Left lung (tissue), 4 donors: ENCODE measurements at regions not wholly inside any gene's neighbourhood (a gene's known extent, or its start where the extent isn't known, plus 50 kb on each side); places are given as distances from the start of the nearest gene placed in this dataset.

Experiments used
- ATAC-seq: fragments of 200-7000 bp; cut with Tn5 transposase; one replicate; pipeline ENCODE4 v1.9.1; 2020; ENCODE audit warnings: moderate library complexity
- DNase-seq, 4 donors: peaks; one replicate each; pipeline ENCODE4 v3.0.0-alpha.2; 2013 to 2020
- H3K27ac ChIP-seq, 2 donors: fragments of 200-600 bp; sonication (generic) in 1 of 2; one replicate each; pipeline versions ENCODE4 v1.5.0 to v1.8.0; 2020 to 2021
- H3K27me3 ChIP-seq, 2 donors: fragments of 200-600 bp; sonication (generic) in 1 of 2; one replicate each; pipeline versions ENCODE4 v1.5.0 to v1.8.0; 2020 to 2021
- H3K36me3 ChIP-seq, 2 donors: fragments of 200-600 bp; sonication (generic) in 1 of 2; one replicate each; pipeline versions ENCODE4 v1.5.0 to v1.8.0; 2020 to 2021
- H3K4me1 ChIP-seq, 2 donors: fragments of 200-600 bp; one replicate each; pipeline ENCODE4 v1.8.0; 2021
- H3K4me3 ChIP-seq, 2 donors: fragments of 200-600 bp; sonication (generic) in 1 of 2; one replicate each; pipeline versions ENCODE4 v1.5.0 to v1.8.0; 2020 to 2021; ENCODE audit warnings: mild to moderate bottlenecking in 1 of 2
- H3K9me3 ChIP-seq, 2 donors: fragments of 200-600 bp; sonication (generic) in 1 of 2; one replicate each; pipeline versions ENCODE4 v1.5.0 to v1.8.0; 2020 to 2021
- intact Hi-C, 2 donors: fragments of 100-400 bp; cut with DNase I; formaldehyde crosslinking; loops; one replicate each; pipeline versions ENCODE4 v1.11.2 to v1.14.2; 2022
- TF ChIP-seq, protein P1 (sequence below), 2 donors: fragments of 200-600 bp; sonication (generic) in 1 of 2; IDR thresholded peaks; one replicate each; pipeline versions ENCODE4 v1.5.0 to v1.8.0; 2021; ENCODE audit warnings: antibody characterized with exemption in 2 of 2
- donor health status: DM: no; HTN: yes; CAD: no.
- donor health status: DM: no; HTN: no; CAD: no.

DNA sequence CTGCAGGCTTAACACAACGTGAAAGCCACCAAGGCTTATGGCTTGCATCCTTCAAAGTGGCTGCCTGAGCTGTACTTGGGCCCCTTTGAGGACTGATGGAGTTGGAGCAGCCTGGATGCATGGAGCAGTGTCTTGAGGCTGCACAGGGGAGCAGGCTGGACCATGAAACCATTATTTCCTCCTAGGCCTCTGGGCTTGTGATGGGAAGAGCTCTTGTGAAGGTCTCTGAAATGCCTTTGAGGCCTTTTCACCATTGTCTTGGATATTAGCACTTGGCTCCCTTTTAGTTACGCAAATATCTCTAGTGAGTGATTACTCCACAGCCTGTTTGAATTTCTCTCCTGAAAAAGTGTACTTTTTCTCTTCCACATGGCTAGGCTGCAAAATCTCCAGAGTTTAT, 201.2 kb upstream of the NPY start:
- DNase-seq = no peak
- ATAC-seq = no peak
- Histone ChIP-seq H3K9me3 (peaks cover 0 to 14% of the 10 kb centered on the region in 2 donors), H3K4me1 (no peaks in the 10 kb centered on the region), H3K4me3 (no peak overlapping the region), H3K27ac (no peak overlapping the region), H3K27me3 (no peaks in the 10 kb centered on the region), H3K36me3 (no peaks in the 10 kb centered on the region)
- intact Hi-C loops = no loop called here
- TF ChIP-seq, protein P1, sequence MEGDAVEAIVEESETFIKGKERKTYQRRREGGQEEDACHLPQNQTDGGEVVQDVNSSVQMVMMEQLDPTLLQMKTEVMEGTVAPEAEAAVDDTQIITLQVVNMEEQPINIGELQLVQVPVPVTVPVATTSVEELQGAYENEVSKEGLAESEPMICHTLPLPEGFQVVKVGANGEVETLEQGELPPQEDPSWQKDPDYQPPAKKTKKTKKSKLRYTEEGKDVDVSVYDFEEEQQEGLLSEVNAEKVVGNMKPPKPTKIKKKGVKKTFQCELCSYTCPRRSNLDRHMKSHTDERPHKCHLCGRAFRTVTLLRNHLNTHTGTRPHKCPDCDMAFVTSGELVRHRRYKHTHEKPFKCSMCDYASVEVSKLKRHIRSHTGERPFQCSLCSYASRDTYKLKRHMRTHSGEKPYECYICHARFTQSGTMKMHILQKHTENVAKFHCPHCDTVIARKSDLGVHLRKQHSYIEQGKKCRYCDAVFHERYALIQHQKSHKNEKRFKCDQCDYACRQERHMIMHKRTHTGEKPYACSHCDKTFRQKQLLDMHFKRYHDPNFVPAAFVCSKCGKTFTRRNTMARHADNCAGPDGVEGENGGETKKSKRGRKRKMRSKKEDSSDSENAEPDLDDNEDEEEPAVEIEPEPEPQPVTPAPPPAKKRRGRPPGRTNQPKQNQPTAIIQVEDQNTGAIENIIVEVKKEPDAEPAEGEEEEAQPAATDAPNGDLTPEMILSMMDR (IDR thresholded peaks at IDR 0.05) = no peak

DNA sequence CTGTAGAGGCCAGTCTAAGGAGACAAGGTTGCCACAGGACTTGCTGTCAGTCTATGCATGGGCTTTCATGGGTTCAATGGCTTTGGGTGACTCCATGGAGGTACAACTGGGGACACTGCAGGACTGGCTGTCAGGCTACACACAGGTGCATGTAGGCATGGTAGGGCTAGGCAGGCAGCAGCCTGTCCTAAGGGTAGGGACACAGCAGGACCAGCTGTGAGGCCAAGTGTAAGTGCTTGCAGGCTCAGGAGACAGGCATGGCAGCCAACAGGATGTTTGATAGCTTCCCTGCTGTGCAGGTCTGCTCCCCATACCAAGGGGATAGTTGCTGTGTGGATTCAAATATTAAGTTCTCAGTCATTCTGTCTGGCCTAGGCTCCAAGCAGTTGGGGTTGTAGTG, 181.0 kb upstream of the NPY start:
- intact Hi-C loops = no loop called here
- DNase-seq = no peak
- Histone ChIP-seq H3K4me1 (no peaks in the 10 kb centered on the region), H3K27me3 (no peaks in the 10 kb centered on the region), H3K27ac (no peak overlapping the region), H3K9me3 (peaks cover 0 to 27% of the 10 kb centered on the region in 2 donors), H3K36me3 (no peaks in the 10 kb centered on the region), H3K4me3 (no peak overlapping the region)
- TF ChIP-seq, protein P1 (IDR thresholded peaks at IDR 0.05) = no peak
- ATAC-seq = no peak

DNA sequence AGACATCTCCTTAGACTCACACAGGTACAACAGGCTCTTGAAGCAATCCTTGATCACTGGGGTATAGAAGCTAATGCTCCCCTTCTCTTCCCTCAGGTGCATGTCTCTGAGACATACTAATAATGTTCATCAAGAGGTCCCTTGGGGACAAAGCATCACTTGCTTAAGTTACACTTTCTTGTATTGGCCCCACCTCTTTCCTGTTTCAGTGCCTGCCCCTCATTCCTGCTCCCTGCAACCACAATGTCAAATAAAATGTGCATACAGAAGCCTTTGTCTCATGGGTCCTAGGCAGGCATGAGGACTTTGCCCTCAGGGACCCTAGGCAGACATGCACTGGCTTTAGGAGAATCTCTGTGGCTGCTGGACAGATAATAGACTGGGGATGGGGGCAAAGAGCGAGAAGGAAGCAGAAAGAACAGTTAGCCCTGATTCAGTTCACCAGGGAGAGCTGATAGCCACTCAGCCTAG, 175.0 kb upstream of the NPY start:
- H3K27me3 ChIP-seq = no peaks in the 10 kb centered on the region
- intact Hi-C loops = no loop called here
- no peaks in the 10 kb centered on the region for H3K4me1 ChIP-seq
- no peaks in the 10 kb centered on the region for H3K36me3 ChIP-seq
- TF ChIP-seq, protein P1 (IDR thresholded peaks at IDR 0.05) = no peak
- DNase-seq (no peak), ATAC-seq (no peak)
- H3K4me3 ChIP-seq = no peak overlapping the region
- no peak overlapping the region for H3K27ac ChIP-seq
- no peaks in the 10 kb centered on the region for H3K9me3 ChIP-seq

DNA sequence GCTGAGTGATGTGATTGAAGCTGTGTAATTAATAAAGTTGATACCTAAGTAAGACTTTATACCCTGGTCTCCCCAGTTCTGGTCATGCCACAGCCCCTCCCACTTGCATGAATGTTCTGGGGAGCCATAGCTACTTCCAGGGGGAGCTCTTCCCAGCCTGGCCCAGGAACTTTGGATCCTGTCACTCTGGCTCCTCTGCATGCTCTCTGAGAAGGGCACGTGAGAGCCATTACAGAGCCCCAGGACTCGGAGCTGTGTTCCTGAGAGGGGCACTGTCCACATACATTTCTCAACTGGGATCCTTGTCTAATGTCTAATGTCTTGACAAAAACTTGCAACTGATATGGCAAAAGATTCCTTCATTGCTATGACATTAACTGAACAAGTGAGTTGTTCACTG, 173.9 kb upstream of the NPY start:
- no peaks in the 10 kb centered on the region for H3K9me3 ChIP-seq
- no peaks in the 10 kb centered on the region for H3K27me3 ChIP-seq
- no peak overlapping the region for H3K4me3 ChIP-seq
- ATAC-seq (no peak), DNase-seq (no peak)
- no peak overlapping the region for H3K27ac ChIP-seq
- TF ChIP-seq, protein P1 (IDR thresholded peaks at IDR 0.05) = no peak
- intact Hi-C loops = no loop called here
- H3K36me3 ChIP-seq = no peaks in the 10 kb centered on the region
- H3K4me1 ChIP-seq = no peaks in the 10 kb centered on the region

DNA sequence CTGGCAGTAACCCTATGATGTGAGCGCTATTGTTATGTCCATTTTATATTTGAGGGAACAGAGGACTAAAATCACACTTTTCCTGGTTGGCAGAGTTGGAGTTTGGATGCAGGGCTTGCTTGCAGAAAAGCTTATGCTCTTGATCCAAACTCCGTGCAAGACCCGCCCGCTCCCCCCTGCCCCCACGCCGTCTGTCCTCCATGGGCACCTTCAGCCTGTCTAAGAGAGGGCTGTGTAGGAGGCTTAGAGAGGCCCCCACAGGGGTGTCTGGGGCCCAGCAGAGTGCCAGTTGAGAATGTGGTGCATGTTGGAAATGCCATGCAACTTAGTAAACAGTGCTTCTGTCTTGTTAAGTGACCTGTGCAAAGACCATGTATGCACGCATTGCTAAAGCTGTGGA, 170.5 kb upstream of the NPY start:
- ATAC-seq (no peak), DNase-seq (no peak)
- H3K27me3 ChIP-seq = no peaks in the 10 kb centered on the region
- intact Hi-C loops = no loop called here
- TF ChIP-seq, protein P1 (IDR thresholded peaks at IDR 0.05) = no peak
- no peaks in the 10 kb centered on the region for H3K9me3 ChIP-seq
- no peaks in the 10 kb centered on the region for H3K4me1 ChIP-seq
- no peak overlapping the region for H3K4me3 ChIP-seq
- no peaks in the 10 kb centered on the region for H3K36me3 ChIP-seq
- H3K27ac ChIP-seq = no peak overlapping the region
